Common myeloid progenitor, CD34-positive (primary cell): ENCODE measurements at regions not wholly inside any gene's neighbourhood (a gene's known extent, or its start where the extent isn't known, plus 50 kb on each side); places are given as distances from the start of the nearest gene placed in this dataset.

Experiments used
- CTCF ChIA-PET: fragments of 350-600 bp; sonication (Branson Sonifier 250); formaldehyde crosslinking; loops from one replicate; lab custom pipeline; 2021; ENCODE audit warnings: antibody characterized with exemption; lab: Charles Lee
- POLR2A ChIA-PET: fragments of 350-600 bp; sonication (Branson Sonifier 250); formaldehyde crosslinking; loops from one replicate; lab custom pipeline; 2021; ENCODE audit warnings: antibody characterized with exemption; lab: Charles Lee
- DNase-seq, 3 donors: peaks; one replicate each; pipeline versions ENCODE4 v3.0.0 to v3.0.0-alpha.2; 2013
- H3K27ac ChIP-seq, 2 experiments: 1 replicate in 1 of 2; 2 replicates in 1 of 2; pipeline ENCODE4 v1.7.0; 2013; ENCODE audit warnings: inconsistent platforms in 2 of 2, low read length in 2 of 2, mild to moderate bottlenecking in 2 of 2, low read depth in 1 of 2, moderate library complexity in 1 of 2; ENCODE audit not compliant: severe bottlenecking in 2 of 2, insufficient read depth in 1 of 2, poor library complexity in 1 of 2
- H3K27me3 ChIP-seq, 5 experiments: replicated peaks in 2 of 5; 1 replicate in 3 of 5; 2 replicates in 2 of 5; pipeline versions ENCODE4 v1.6.1 to v1.7.0; 2013; ENCODE audit warnings: low read length in 4 of 5, mild to moderate bottlenecking in 2 of 5, moderate library complexity in 2 of 5, inconsistent platforms in 1 of 5; ENCODE audit not compliant: insufficient read depth in 5 of 5, control insufficient read depth in 4 of 5
- H3K36me3 ChIP-seq, 4 experiments: 1 replicate in 2 of 4; 2 replicates in 2 of 4; pipeline versions ENCODE4 v1.6.1 to v1.7.0; 2013; ENCODE audit warnings: low read length in 3 of 4, control low read depth in 1 of 4, mild to moderate bottlenecking in 1 of 4; ENCODE audit not compliant: control insufficient read depth in 4 of 4, insufficient read depth in 4 of 4
- H3K4me1 ChIP-seq, 4 experiments: 1 replicate in 3 of 4; 2 replicates in 1 of 4; pipeline versions ENCODE4 v1.6.1 to v1.7.1; 2013; ENCODE audit warnings: low read length in 3 of 4, mild to moderate bottlenecking in 3 of 4, control low read depth in 1 of 4, inconsistent platforms in 1 of 4, moderate library complexity in 1 of 4; ENCODE audit not compliant: control insufficient read depth in 4 of 4, insufficient read depth in 4 of 4; ENCODE audit errors: control extremely low read depth in 1 of 4
- H3K4me3 ChIP-seq, 7 experiments: 1 replicate in 4 of 7; 2 replicates in 3 of 7; pipeline versions ENCODE4 v1.5.1 to v1.7.0; 2013; ENCODE audit warnings: mild to moderate bottlenecking in 7 of 7, low read length in 6 of 7, moderate library complexity in 6 of 7, inconsistent platforms in 2 of 7, low read depth in 2 of 7, control low read depth in 1 of 7; ENCODE audit not compliant: insufficient read depth in 4 of 7, control insufficient read depth in 1 of 7; ENCODE audit errors: extremely low read depth in 1 of 7
- H3K9me3 ChIP-seq, 5 experiments: 1 replicate in 4 of 5; 2 replicates in 1 of 5; pipeline versions ENCODE4 v1.6.1 to v1.7.1; 2013; ENCODE audit warnings: low read length in 4 of 5, mild to moderate bottlenecking in 2 of 5, inconsistent platforms in 1 of 5, low read depth in 1 of 5, moderate library complexity in 1 of 5; ENCODE audit not compliant: control insufficient read depth in 4 of 5, insufficient read depth in 2 of 5; ENCODE audit errors: control extremely low read depth in 1 of 5
- WGBS: methylation state at CpG from one replicate; pipeline ENCODE4 v1.1.5; 2013; ENCODE audit not compliant: insufficient coverage; 5-methylcytosine and 5-hydroxymethylcytosine counted together

GRCh38 chr12:84357314-84357713, 555.3 kb downstream of the SLC6A15 start:
- no peak for DNase-seq
- ChIA-PET POLR2A (no interaction called here), CTCF (no interaction called here)
- 100% methylated on average over 2 of the region's 3 CpGs for WGBS
- no peaks in the 10 kb centered on the region for H3K36me3 ChIP-seq
- no peaks in the 10 kb centered on the region for H3K9me3 ChIP-seq
- no peaks in the 10 kb centered on the region for H3K27me3 ChIP-seq
- no peak overlapping the region for H3K4me3 ChIP-seq
- no peak overlapping the region for H3K27ac ChIP-seq
- H3K4me1 ChIP-seq, result no peaks in the 10 kb centered on the region

DNA sequence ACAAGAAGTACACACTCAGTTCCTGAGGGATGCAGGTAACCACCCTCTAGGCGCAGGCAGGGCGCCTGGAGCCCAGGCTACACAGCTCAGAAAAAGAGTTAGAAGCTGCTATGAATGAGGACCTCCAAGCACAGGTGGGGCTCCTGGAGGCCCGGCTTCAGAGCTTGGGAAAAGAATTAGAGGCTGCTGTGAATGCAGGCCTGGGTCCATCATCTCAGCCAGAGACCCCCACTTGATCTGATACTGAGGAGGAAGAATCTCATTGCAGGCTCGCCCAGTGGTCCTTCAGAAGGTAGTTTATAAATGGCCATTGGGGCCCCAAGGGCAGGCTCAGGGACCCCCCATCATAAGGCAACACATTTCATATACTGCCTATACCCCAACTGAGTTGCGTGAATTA, 556.4 kb downstream of the SLC6A15 start:
- H3K27ac ChIP-seq, result no peak overlapping the region
- no peaks in the 10 kb centered on the region for H3K27me3 ChIP-seq
- ChIA-PET CTCF (no interaction called here), POLR2A (no interaction called here)
- H3K36me3 ChIP-seq, result no peaks in the 10 kb centered on the region
- WGBS, result 100% methylated on average over 4 of the region's 5 CpGs
- H3K4me1 ChIP-seq, result no peaks in the 10 kb centered on the region
- no peak for DNase-seq
- H3K9me3 ChIP-seq, result no peaks in the 10 kb centered on the region
- H3K4me3 ChIP-seq, result no peak overlapping the region

DNA sequence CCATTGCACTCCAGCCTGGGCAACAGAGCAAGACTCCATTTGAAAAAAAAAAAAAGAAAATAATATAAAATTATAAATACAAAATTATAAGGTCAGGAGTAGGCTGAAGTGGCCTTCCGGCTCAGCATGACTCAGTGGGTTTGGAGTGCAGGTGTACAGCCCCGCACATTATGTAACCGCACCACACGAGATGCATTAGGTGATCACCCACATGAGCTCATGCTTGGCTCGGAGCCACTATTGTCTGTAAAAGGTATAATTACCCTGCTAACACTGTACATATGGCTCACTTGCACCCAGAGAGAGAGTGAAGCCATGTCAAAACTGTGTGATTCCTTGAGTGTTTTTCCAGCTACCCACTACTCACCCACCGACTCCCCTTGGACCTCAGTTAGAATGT, 557.0 kb downstream of the SLC6A15 start:
- Histone ChIP-seq H3K9me3 (no peaks in the 10 kb centered on the region), H3K4me3 (no peak overlapping the region), H3K27ac (no peak overlapping the region), H3K36me3 (no peaks in the 10 kb centered on the region), H3K27me3 (no peaks in the 10 kb centered on the region), H3K4me1 (no peaks in the 10 kb centered on the region)
- ChIA-PET POLR2A (no interaction called here), CTCF (no interaction called here)
- no peak for DNase-seq
- WGBS, result 76% methylated on average over 2 of the region's 6 CpGs

GRCh38 chr12:84348582-84348981, 564.0 kb downstream of the SLC6A15 start:
- POLR2A ChIA-PET, result no interaction called here
- no peak overlapping the region for H3K4me3 ChIP-seq
- 20% methylated on average over 1 of the region's 2 CpGs for WGBS
- no peak for DNase-seq
- H3K9me3 ChIP-seq, result no peaks in the 10 kb centered on the region
- no peaks in the 10 kb centered on the region for H3K27me3 ChIP-seq
- no peak overlapping the region for H3K27ac ChIP-seq
- no peaks in the 10 kb centered on the region for H3K36me3 ChIP-seq
- CTCF ChIA-PET, result no interaction called here
- no peaks in the 10 kb centered on the region for H3K4me1 ChIP-seq

DNA sequence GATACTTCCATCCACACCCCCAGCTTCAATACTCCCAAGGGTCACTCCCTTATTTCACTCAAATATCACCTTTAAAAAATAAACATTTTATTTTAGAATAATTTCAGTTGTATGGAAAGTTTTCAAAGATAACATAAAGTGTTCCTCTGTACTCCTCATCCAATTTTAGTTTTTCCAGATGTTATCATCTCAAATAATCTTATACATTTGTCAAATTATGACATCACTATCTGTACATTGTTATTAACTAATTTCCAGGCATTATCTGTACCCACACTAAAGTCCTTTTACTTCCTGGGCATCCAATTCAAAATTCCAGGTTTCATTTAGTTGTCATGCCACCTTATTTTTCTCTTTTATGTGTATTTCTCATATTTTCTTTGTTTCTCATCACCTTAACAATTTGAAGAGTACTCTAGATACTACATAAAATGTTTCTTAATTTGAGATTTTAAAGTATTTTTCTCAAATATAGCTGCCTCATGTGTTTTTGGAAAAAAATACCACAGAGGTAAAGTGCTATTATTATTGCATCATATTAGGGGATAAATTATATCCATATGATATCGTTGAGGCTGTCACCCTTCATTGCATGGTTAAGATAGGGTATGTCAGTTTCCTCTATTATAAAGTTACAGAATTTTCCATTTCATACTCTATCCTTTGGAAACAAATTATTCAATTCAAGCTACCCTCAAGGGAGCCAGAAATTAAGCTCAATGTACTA, 571.0 kb downstream of the SLC6A15 start:
- H3K9me3 ChIP-seq, result no peaks in the 10 kb centered on the region
- no peaks in the 10 kb centered on the region for H3K36me3 ChIP-seq
- no peak for DNase-seq
- no peaks in the 10 kb centered on the region for H3K27me3 ChIP-seq
- H3K27ac ChIP-seq, result no peak overlapping the region
- H3K4me3 ChIP-seq, result no peak overlapping the region
- WGBS, result no CpG with 5 or more reads among the region's 1 CpG
- ChIA-PET CTCF (no interaction called here), POLR2A (no interaction called here)
- no peaks in the 10 kb centered on the region for H3K4me1 ChIP-seq

GRCh38 chr12:84336231-84336630, 576.4 kb downstream of the SLC6A15 start:
- Histone ChIP-seq H3K27ac (no peak overlapping the region), H3K36me3 (no peaks in the 10 kb centered on the region), H3K4me1 (no peaks in the 10 kb centered on the region), H3K9me3 (no peaks in the 10 kb centered on the region), H3K4me3 (no peak overlapping the region), H3K27me3 (no peaks in the 10 kb centered on the region)
- ChIA-PET POLR2A (no interaction called here), CTCF (no interaction called here)
- DNase-seq, result no peak
- no CpG with 5 or more reads among the region's 1 CpG for WGBS

GRCh38 chr12:84329938-84330337, 582.7 kb downstream of the SLC6A15 start:
- no peaks in the 10 kb centered on the region for H3K9me3 ChIP-seq
- no peaks in the 10 kb centered on the region for H3K27me3 ChIP-seq
- no peak for DNase-seq
- H3K4me3 ChIP-seq, result no peak overlapping the region
- WGBS, result 75% methylated on average over 1 of the region's 2 CpGs
- H3K36me3 ChIP-seq, result no peaks in the 10 kb centered on the region
- no peak overlapping the region for H3K27ac ChIP-seq
- no peaks in the 10 kb centered on the region for H3K4me1 ChIP-seq
- POLR2A ChIA-PET, result no interaction called here
- CTCF ChIA-PET, result no interaction called here
